SK-N-SH treated with all-trans-retinoic acid at 6 μM for 48 hours (cell line): ENCODE measurements at regions not wholly inside any gene's neighbourhood (a gene's known extent, or its start where the extent isn't known, plus 50 kb on each side); places are given as distances from the start of the nearest gene placed in this dataset.

Experiments used
- ARNTL ChIP-seq: fragments of 450-650 bp; formaldehyde crosslinking; IDR thresholded peaks from 2 replicates; pipeline ENCODE4 v1.5.0; 2020; ENCODE audit warnings: low read depth, mild to moderate bottlenecking, moderate library complexity, borderline replicate concordance
- ESRRG ChIP-seq: fragments of 250-450 bp; sonication (Bioruptor Pico); IDR thresholded peaks from 2 replicates; pipeline ENCODE4 v1.6.1; 2021; ENCODE audit warnings: mild to moderate bottlenecking
- RARB ChIP-seq: fragments of 250-450 bp; sonication (Bioruptor Pico); IDR thresholded peaks from 2 replicates; pipeline ENCODE4 v1.8.0; 2021; ENCODE audit warnings: mild to moderate bottlenecking, moderate library complexity
- TOX ChIP-seq: fragments of 250-450 bp; sonication (Bioruptor Pico); IDR thresholded peaks from 2 replicates; pipeline ENCODE4 v1.8.0; 2021; ENCODE audit warnings: mild to moderate bottlenecking, moderate library complexity, borderline replicate concordance
- ZC3H10 ChIP-seq: fragments of 250-450 bp; sonication (Bioruptor Pico); IDR thresholded peaks from 2 replicates; pipeline ENCODE4 v1.5.1; 2021; ENCODE audit warnings: mild to moderate bottlenecking, moderate library complexity
- ZNF8 ChIP-seq: fragments of 450-650 bp; formaldehyde crosslinking; IDR thresholded peaks from 2 replicates; pipeline ENCODE4 v1.5.0; 2020; ENCODE audit warnings: mild to moderate bottlenecking, moderate library complexity

- no peak for TF ChIP-seq ARNTL
- no peak for TF ChIP-seq RARB (CRISPR knock-in tag)
- TF ChIP-seq ZNF8 (CRISPR knock-in tag), result no peak
- TF ChIP-seq ZC3H10 (CRISPR knock-in tag), result no peak
- TF ChIP-seq ESRRG, result no peak
- no peak for TF ChIP-seq TOX (CRISPR knock-in tag)
These were observed 380.6 kb upstream of the CHD6 start for GRCh38 chr20:41998539-41999341.
